ENCODE measurements at regions not wholly inside any gene's neighbourhood (a gene's known extent, or its start where the extent isn't known, plus 50 kb on each side); places are given as distances from the start of the nearest gene placed in this dataset.

DNA sequence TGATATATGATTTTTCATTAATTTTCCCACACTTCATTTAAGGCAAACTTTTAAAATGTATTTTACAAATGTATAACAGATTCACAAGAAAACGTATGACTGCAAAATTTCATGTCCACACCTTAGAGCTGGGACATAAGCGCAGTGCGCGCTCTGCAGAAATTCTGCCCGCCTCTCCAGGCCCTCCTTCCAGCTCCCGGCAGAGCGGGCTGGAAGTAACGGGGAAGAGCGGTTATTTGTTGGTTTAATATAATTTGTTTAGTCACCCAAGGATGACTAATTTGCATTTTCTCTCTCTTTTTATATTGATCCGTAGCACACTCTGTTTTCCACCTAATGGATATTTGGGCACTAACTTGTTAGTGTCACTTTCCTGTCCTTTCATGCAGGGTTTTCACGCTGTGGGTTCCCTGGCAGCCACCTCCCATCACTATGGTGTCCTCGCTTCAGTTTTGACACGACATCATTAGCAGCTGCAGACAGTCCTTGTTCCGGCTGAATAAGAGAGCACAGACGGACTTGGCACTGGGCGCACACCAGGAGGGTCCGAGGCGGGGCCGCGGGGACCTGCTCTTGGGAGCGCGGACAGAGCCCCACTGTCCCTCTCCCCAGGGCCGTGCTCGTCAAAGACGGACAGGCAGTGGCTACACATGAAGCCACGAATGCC lies 129.2 kb upstream of the SEC61G start:
- TF ChIP-seq, protein P1, sequence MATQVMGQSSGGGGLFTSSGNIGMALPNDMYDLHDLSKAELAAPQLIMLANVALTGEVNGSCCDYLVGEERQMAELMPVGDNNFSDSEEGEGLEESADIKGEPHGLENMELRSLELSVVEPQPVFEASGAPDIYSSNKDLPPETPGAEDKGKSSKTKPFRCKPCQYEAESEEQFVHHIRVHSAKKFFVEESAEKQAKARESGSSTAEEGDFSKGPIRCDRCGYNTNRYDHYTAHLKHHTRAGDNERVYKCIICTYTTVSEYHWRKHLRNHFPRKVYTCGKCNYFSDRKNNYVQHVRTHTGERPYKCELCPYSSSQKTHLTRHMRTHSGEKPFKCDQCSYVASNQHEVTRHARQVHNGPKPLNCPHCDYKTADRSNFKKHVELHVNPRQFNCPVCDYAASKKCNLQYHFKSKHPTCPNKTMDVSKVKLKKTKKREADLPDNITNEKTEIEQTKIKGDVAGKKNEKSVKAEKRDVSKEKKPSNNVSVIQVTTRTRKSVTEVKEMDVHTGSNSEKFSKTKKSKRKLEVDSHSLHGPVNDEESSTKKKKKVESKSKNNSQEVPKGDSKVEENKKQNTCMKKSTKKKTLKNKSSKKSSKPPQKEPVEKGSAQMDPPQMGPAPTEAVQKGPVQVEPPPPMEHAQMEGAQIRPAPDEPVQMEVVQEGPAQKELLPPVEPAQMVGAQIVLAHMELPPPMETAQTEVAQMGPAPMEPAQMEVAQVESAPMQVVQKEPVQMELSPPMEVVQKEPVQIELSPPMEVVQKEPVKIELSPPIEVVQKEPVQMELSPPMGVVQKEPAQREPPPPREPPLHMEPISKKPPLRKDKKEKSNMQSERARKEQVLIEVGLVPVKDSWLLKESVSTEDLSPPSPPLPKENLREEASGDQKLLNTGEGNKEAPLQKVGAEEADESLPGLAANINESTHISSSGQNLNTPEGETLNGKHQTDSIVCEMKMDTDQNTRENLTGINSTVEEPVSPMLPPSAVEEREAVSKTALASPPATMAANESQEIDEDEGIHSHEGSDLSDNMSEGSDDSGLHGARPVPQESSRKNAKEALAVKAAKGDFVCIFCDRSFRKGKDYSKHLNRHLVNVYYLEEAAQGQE (IDR thresholded peaks at IDR 0.05; ENCODE audit: insufficient read depth in 1 of 2, low read depth in 2 of 2, low read length in 1 of 2): no peak
- TF ChIP-seq, protein P2, sequence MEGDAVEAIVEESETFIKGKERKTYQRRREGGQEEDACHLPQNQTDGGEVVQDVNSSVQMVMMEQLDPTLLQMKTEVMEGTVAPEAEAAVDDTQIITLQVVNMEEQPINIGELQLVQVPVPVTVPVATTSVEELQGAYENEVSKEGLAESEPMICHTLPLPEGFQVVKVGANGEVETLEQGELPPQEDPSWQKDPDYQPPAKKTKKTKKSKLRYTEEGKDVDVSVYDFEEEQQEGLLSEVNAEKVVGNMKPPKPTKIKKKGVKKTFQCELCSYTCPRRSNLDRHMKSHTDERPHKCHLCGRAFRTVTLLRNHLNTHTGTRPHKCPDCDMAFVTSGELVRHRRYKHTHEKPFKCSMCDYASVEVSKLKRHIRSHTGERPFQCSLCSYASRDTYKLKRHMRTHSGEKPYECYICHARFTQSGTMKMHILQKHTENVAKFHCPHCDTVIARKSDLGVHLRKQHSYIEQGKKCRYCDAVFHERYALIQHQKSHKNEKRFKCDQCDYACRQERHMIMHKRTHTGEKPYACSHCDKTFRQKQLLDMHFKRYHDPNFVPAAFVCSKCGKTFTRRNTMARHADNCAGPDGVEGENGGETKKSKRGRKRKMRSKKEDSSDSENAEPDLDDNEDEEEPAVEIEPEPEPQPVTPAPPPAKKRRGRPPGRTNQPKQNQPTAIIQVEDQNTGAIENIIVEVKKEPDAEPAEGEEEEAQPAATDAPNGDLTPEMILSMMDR (IDR thresholded peaks at IDR 0.05): no peak
- no peak for TF ChIP-seq TCF7L2 (IDR thresholded peaks at IDR 0.05; ENCODE audit: low read depth, low read length)
- no peak for TF ChIP-seq POLR2AphosphoS5 (IDR thresholded peaks at IDR 0.05; ENCODE audit: low read depth, low read length)
- TF ChIP-seq SIN3A (IDR thresholded peaks at IDR 0.05; ENCODE audit: borderline replicate concordance, insufficient read depth, low read depth, low read length): no peak

Data from Panc1 (cell line).